ENCODE measurements at regions not wholly inside any gene's neighbourhood (a gene's known extent, or its start where the extent isn't known, plus 50 kb on each side); places are given as distances from the start of the nearest gene placed in this dataset.

- no peak overlapping the region for H3K27ac ChIP-seq
- no peaks in the 10 kb centered on the region for H3K27me3 ChIP-seq
- TF ChIP-seq POLR2A (IDR thresholded peaks at IDR 0.05) (no peak), CTCF (IDR thresholded peaks at IDR 0.05) (no peak), EP300 (IDR thresholded peaks at IDR 0.05) (no peak)
- DNase-seq (ENCODE audit: low spot score in 2 of 2) = no peak
- H3K4me1 ChIP-seq = no peaks in the 10 kb centered on the region
- 72 to 81% methylated on average over 3 of the region's 3 CpGs for WGBS, 2 donors
- peaks cover 0 to 7% (median 0%) of the 10 kb centered on the region in 4 donors for H3K9me3 ChIP-seq
- no peak overlapping the region for H3K4me3 ChIP-seq
- no peaks in the 10 kb centered on the region for H3K36me3 ChIP-seq
These were observed 602.1 kb downstream of the RAB28 start for GRCh38 chr4:12881945-12882584.

GRCh38 chr4:12880844-12881243, 603.3 kb downstream of the RAB28 start:
- no peak overlapping the region for H3K4me3 ChIP-seq
- H3K9me3 ChIP-seq = peaks cover 0 to 14% (median 0%) of the 10 kb centered on the region in 4 donors
- no peak for DNase-seq (ENCODE audit: low spot score in 2 of 2)
- no peaks in the 10 kb centered on the region for H3K27me3 ChIP-seq
- no peak overlapping the region for H3K27ac ChIP-seq
- no peaks in the 10 kb centered on the region for H3K36me3 ChIP-seq
- no peaks in the 10 kb centered on the region for H3K4me1 ChIP-seq
- 91 to 95% methylated on average over 2 of the region's 2 CpGs for WGBS, 2 donors
- TF ChIP-seq CTCF (IDR thresholded peaks at IDR 0.05) = no peak
- TF ChIP-seq EP300 (IDR thresholded peaks at IDR 0.05) = no peak
- no peak for TF ChIP-seq POLR2A (IDR thresholded peaks at IDR 0.05)

GRCh38 chr4:12879496-12879895, 604.6 kb downstream of the RAB28 start:
- TF ChIP-seq EP300 (IDR thresholded peaks at IDR 0.05) = no peak
- TF ChIP-seq POLR2A (IDR thresholded peaks at IDR 0.05) = no peak
- no peak for TF ChIP-seq CTCF (IDR thresholded peaks at IDR 0.05)
- Histone ChIP-seq H3K4me3 (no peak overlapping the region), H3K36me3 (no peaks in the 10 kb centered on the region), H3K27ac (no peak overlapping the region), H3K4me1 (no peaks in the 10 kb centered on the region), H3K27me3 (no peaks in the 10 kb centered on the region), H3K9me3 (peaks cover 0 to 10% (median 0%) of the 10 kb centered on the region in 4 donors)
- no peak for DNase-seq (ENCODE audit: low spot score in 2 of 2)
- 77 to 87% methylated on average over 5 of the region's 5 CpGs for WGBS, 2 donors

GRCh38 chr4:12875640-12876243, 608.4 kb downstream of the RAB28 start:
- H3K27ac ChIP-seq = no peak overlapping the region
- no peak for TF ChIP-seq CTCF (IDR thresholded peaks at IDR 0.05)
- TF ChIP-seq EP300 (IDR thresholded peaks at IDR 0.05) = no peak
- TF ChIP-seq POLR2A (IDR thresholded peaks at IDR 0.05) = no peak
- no peaks in the 10 kb centered on the region for H3K27me3 ChIP-seq
- no peak overlapping the region for H3K4me3 ChIP-seq
- DNase-seq (ENCODE audit: low spot score in 2 of 2) = no peak
- peaks cover 0 to 8% (median 0%) of the 10 kb centered on the region in 4 donors for H3K9me3 ChIP-seq
- H3K36me3 ChIP-seq = no peaks in the 10 kb centered on the region
- 71 to 84% methylated on average over 2 of the region's 2 CpGs for WGBS, 2 donors
- H3K4me1 ChIP-seq = no peaks in the 10 kb centered on the region

GRCh38 chr4:12873351-12873750, 610.8 kb downstream of the RAB28 start:
- peaks cover 0 to 15% (median 0%) of the 10 kb centered on the region in 4 donors for H3K9me3 ChIP-seq
- WGBS, 2 donors = 54 to 57% methylated on average over 2 of the region's 2 CpGs
- no peaks in the 10 kb centered on the region for H3K4me1 ChIP-seq
- DNase-seq (ENCODE audit: low spot score in 2 of 2) = no peak
- TF ChIP-seq POLR2A (IDR thresholded peaks at IDR 0.05) (no peak), EP300 (IDR thresholded peaks at IDR 0.05) (no peak), CTCF (IDR thresholded peaks at IDR 0.05) (no peak)
- H3K4me3 ChIP-seq = no peak overlapping the region
- no peak overlapping the region for H3K27ac ChIP-seq
- no peaks in the 10 kb centered on the region for H3K27me3 ChIP-seq
- H3K36me3 ChIP-seq = no peaks in the 10 kb centered on the region

Data from tibial nerve (tissue), 4 donors.